Keratinocyte (primary cell): ENCODE measurements at regions not wholly inside any gene's neighbourhood (a gene's known extent, or its start where the extent isn't known, plus 50 kb on each side); places are given as distances from the start of the nearest gene placed in this dataset.
"Not testable (repeated sequence)": the region's sequence is repeated elsewhere in the genome, so short reads cannot be mapped to it uniquely, and the experiment has no call there.

ENCODE experiments used
- DNase-seq: peaks from one replicate; pipeline ENCODE4 v3.0.0-alpha.2; 2011; ENCODE audit warnings: low read depth, missing footprints, low spot score
- FAIRE-seq: peaks from 2 replicates; lab custom pipeline; 2011; peaks lifted over from hg19 to GRCh38; lab: Jason Lieb, UNC
- H2AFZ ChIP-seq: 2 replicates; pipeline ENCODE4 v1.6.0; 2012; ENCODE audit warnings: low read length, control low read depth, inconsistent platforms; ENCODE audit not compliant: control insufficient read depth
- H3K27ac ChIP-seq: 2 replicates; pipeline ENCODE4 v1.5.1; 2011; ENCODE audit warnings: low read length; ENCODE audit not compliant: control insufficient read depth, insufficient read depth
- H3K27me3 ChIP-seq: 3 replicates; pipeline ENCODE4 v1.6.0; 2011; ENCODE audit warnings: low read length; ENCODE audit not compliant: control insufficient read depth, insufficient read depth; ENCODE audit errors: extremely low read depth
- H3K36me3 ChIP-seq, 2 experiments: 2 replicates in 1 of 2; 3 replicates in 1 of 2; pipeline ENCODE4 v1.5.1; 2011; ENCODE audit warnings: low read length in 2 of 2, mild to moderate bottlenecking in 1 of 2; ENCODE audit not compliant: control insufficient read depth in 2 of 2, insufficient read depth in 2 of 2; ENCODE audit errors: extremely low read depth in 1 of 2
- H3K4me1 ChIP-seq: 3 replicates; pipeline ENCODE4 v1.5.1; 2011; ENCODE audit warnings: low read length; ENCODE audit not compliant: control insufficient read depth, insufficient read depth; ENCODE audit errors: extremely low read depth
- H3K4me2 ChIP-seq: 3 replicates; pipeline ENCODE4 v1.6.0; 2011; ENCODE audit warnings: low read depth, low read length; ENCODE audit not compliant: control insufficient read depth, insufficient read depth; ENCODE audit errors: extremely low read depth
- H3K4me3 ChIP-seq, 3 experiments: fragments of 200-600 bp in 1 of 3; sonication (generic) in 1 of 3; 2 replicates in 2 of 3; 3 replicates in 1 of 3; pipeline ENCODE4 v1.5.1; 2011 to 2016; ENCODE audit warnings: low read length in 3 of 3, mild to moderate bottlenecking in 3 of 3, control low read depth in 2 of 3, inconsistent platforms in 1 of 3, low read depth in 1 of 3, mixed read lengths in 1 of 3, mixed run types in 1 of 3, moderate library complexity in 1 of 3; ENCODE audit not compliant: control insufficient read depth in 2 of 3, insufficient read depth in 2 of 3; ENCODE audit errors: extremely low read depth in 1 of 3
- H3K79me2 ChIP-seq: 2 replicates; pipeline ENCODE4 v1.6.0; 2012; ENCODE audit warnings: low read length; ENCODE audit not compliant: control insufficient read depth, insufficient read depth
- H3K9ac ChIP-seq: 3 replicates; pipeline ENCODE4 v1.6.0; 2011; ENCODE audit warnings: low read length; ENCODE audit not compliant: control insufficient read depth, insufficient read depth; ENCODE audit errors: extremely low read depth
- H3K9me1 ChIP-seq: 3 replicates; pipeline ENCODE4 v1.6.0; 2011; ENCODE audit warnings: low read length; ENCODE audit not compliant: control insufficient read depth, insufficient read depth; ENCODE audit errors: extremely low read depth
- H3K9me3 ChIP-seq: 2 replicates; pipeline ENCODE4 v1.5.1; 2012; ENCODE audit warnings: low read depth, low read length; ENCODE audit not compliant: control insufficient read depth
- H4K20me1 ChIP-seq: 3 replicates; pipeline ENCODE4 v1.6.0; 2011; ENCODE audit warnings: low read length; ENCODE audit not compliant: control insufficient read depth, insufficient read depth; ENCODE audit errors: extremely low read depth
- EZH2 ChIP-seq: IDR thresholded peaks from one replicate; pipeline ENCODE4 v1.6.1; 2012; ENCODE audit warnings: inconsistent platforms, mild to moderate bottlenecking, low read length, moderate library complexity
- dilution Hi-C: fragments of 300-500 bp; cut with MboI; formaldehyde crosslinking; loops from one replicate; pipeline ENCODE4 v1.7.0; 2020; ENCODE audit warnings: low sequenced_read_pairs; ENCODE audit not compliant: extremely low pct_ligation_motif_present
- TF ChIP-seq, protein P1 (sequence below), 3 experiments: IDR thresholded peaks in 1 of 3; conservative IDR thresholded peaks in 1 of 3; optimal IDR thresholded peaks in 1 of 3; 2 replicates in 2 of 3; 3 replicates in 1 of 3; pipeline versions ENCODE3 to v1.5.1; 2011; ENCODE audit warnings: low read length in 3 of 3, mild to moderate bottlenecking in 3 of 3, moderate library complexity in 2 of 3, control low read depth in 1 of 3, inconsistent platforms in 1 of 3; ENCODE audit not compliant: insufficient read depth in 2 of 3; ENCODE audit errors: extremely low read depth in 1 of 3

- Histone ChIP-seq H3K4me3 (no peak overlapping the region), H3K27me3 (no peaks in the 10 kb centered on the region), H3K4me2 (no peak overlapping the region), H4K20me1 (no peaks in the 10 kb centered on the region), H3K9me3 (no peaks in the 10 kb centered on the region), H3K9ac (no peak overlapping the region), H3K27ac (no peak overlapping the region), H2AFZ (no peak overlapping the region), H3K79me2 (no peaks in the 10 kb centered on the region), H3K4me1 (no peaks in the 10 kb centered on the region), H3K36me3 (no peaks in the 10 kb centered on the region), H3K9me1 (no peaks in the 10 kb centered on the region)
- FAIRE-seq (no peak), DNase-seq (no peak)
- dilution Hi-C loops, result no loop called here
- TF ChIP-seq, protein P1, sequence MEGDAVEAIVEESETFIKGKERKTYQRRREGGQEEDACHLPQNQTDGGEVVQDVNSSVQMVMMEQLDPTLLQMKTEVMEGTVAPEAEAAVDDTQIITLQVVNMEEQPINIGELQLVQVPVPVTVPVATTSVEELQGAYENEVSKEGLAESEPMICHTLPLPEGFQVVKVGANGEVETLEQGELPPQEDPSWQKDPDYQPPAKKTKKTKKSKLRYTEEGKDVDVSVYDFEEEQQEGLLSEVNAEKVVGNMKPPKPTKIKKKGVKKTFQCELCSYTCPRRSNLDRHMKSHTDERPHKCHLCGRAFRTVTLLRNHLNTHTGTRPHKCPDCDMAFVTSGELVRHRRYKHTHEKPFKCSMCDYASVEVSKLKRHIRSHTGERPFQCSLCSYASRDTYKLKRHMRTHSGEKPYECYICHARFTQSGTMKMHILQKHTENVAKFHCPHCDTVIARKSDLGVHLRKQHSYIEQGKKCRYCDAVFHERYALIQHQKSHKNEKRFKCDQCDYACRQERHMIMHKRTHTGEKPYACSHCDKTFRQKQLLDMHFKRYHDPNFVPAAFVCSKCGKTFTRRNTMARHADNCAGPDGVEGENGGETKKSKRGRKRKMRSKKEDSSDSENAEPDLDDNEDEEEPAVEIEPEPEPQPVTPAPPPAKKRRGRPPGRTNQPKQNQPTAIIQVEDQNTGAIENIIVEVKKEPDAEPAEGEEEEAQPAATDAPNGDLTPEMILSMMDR (optimal IDR thresholded peaks at IDR 0.05 in 1 of 3, IDR thresholded peaks at IDR 0.05 in 1 of 3, conservative IDR thresholded peaks at IDR 0.05 in 1 of 3; ENCODE audit: extremely low read depth in 1 of 3, insufficient read depth in 2 of 3, low read length in 3 of 3), result no peak
- TF ChIP-seq EZH2, result no peak
These were observed 223.1 kb upstream of the PRDM1 start for GRCh38 chr6:105862936-105863607.

DNA sequence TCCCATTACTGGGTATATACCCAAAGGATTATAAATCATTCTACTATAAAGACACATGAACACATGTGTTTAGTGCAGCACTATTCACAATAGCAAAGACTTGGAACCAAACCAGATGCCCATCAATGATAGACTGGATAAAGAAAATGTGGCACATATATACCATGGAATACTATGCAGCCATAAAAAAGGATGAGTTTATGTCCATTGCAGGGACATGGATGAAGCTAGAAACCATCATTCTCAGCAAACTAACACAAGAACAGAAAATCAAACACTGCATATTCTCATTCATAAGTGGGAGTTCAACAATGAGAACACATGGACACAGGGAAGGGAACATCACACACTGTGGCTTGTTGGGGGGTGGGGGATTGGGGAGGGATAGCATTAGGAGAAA is 225.2 kb upstream of the PRDM1 start:
- H3K36me3 ChIP-seq, H3K9me3 ChIP-seq, H3K4me1 ChIP-seq, H2AFZ ChIP-seq, H3K79me2 ChIP-seq, H3K9ac ChIP-seq, H3K27ac ChIP-seq, H3K4me2 ChIP-seq, FAIRE-seq, H3K4me3 ChIP-seq, H3K27me3 ChIP-seq, H4K20me1 ChIP-seq, dilution Hi-C loops, DNase-seq, H3K9me1 ChIP-seq: not testable (repeated sequence)

GRCh38 chr6:105859457-105859856 is 226.7 kb upstream of the PRDM1 start:
- no peaks in the 10 kb centered on the region for H3K36me3 ChIP-seq
- no peak overlapping the region for H3K4me2 ChIP-seq
- no peak for DNase-seq
- H3K4me3 ChIP-seq, result no peak overlapping the region
- dilution Hi-C loops, result no loop called here
- no peak overlapping the region for H3K9ac ChIP-seq
- no peaks in the 10 kb centered on the region for H4K20me1 ChIP-seq
- no peaks in the 10 kb centered on the region for H3K79me2 ChIP-seq
- TF ChIP-seq EZH2, result no peak
- TF ChIP-seq, protein P1 (optimal IDR thresholded peaks at IDR 0.05 in 1 of 3, IDR thresholded peaks at IDR 0.05 in 1 of 3, conservative IDR thresholded peaks at IDR 0.05 in 1 of 3; ENCODE audit: extremely low read depth in 1 of 3, insufficient read depth in 2 of 3, low read length in 3 of 3), result no peak
- no peaks in the 10 kb centered on the region for H3K9me1 ChIP-seq
- H3K4me1 ChIP-seq, result no peaks in the 10 kb centered on the region
- no peak overlapping the region for H2AFZ ChIP-seq
- no peaks in the 10 kb centered on the region for H3K9me3 ChIP-seq
- H3K27ac ChIP-seq, result no peak overlapping the region
- no peak for FAIRE-seq
- H3K27me3 ChIP-seq, result no peaks in the 10 kb centered on the region

- H3K36me3 ChIP-seq, H4K20me1 ChIP-seq, FAIRE-seq, H3K9me1 ChIP-seq, dilution Hi-C loops, H3K4me1 ChIP-seq, DNase-seq, H3K4me3 ChIP-seq, H3K79me2 ChIP-seq, H3K9me3 ChIP-seq, H3K4me2 ChIP-seq, H3K9ac ChIP-seq, H2AFZ ChIP-seq, H3K27ac ChIP-seq, H3K27me3 ChIP-seq: not testable (repeated sequence)
These were observed 227.5 kb upstream of the PRDM1 start for GRCh38 chr6:105858639-105859038.
